ENCODE measurements at regions not wholly inside any gene's neighbourhood (a gene's known extent, or its start where the extent isn't known, plus 50 kb on each side); places are given as distances from the start of the nearest gene placed in this dataset.

GRCh38 chr13:89550938-89551337, 1796.5 kb upstream of the MIR17HG start:
- Mint-ChIP-seq H3K27ac (ENCODE audit: unreplicated experiment) (no peak overlapping the region), H3K27me3 (ENCODE audit: unreplicated experiment) (no peaks in the 10 kb centered on the region), H3K4me3 (ENCODE audit: unreplicated experiment) (no peak overlapping the region), H3K4me1 (ENCODE audit: low read depth, unreplicated experiment) (peaks cover 3% of the 10 kb centered on the region), H3K36me3 (ENCODE audit: unreplicated experiment) (no peaks in the 10 kb centered on the region), H3K9me3 (ENCODE audit: unreplicated experiment) (no peaks in the 10 kb centered on the region)
- no peak for TF ChIP-seq CTCF (IDR thresholded peaks at IDR 0.05; ENCODE audit: partially characterized antibody, unreplicated experiment)
- no peak for DNase-seq

GRCh38 chr13:89554801-89555200, 1792.7 kb upstream of the MIR17HG start:
- Mint-ChIP-seq H3K27me3 (ENCODE audit: unreplicated experiment) (peaks cover 2% of the 10 kb centered on the region), H3K9me3 (ENCODE audit: unreplicated experiment) (no peaks in the 10 kb centered on the region), H3K4me3 (ENCODE audit: unreplicated experiment) (no peak overlapping the region), H3K36me3 (ENCODE audit: unreplicated experiment) (no peaks in the 10 kb centered on the region), H3K27ac (ENCODE audit: unreplicated experiment) (no peak overlapping the region), H3K4me1 (ENCODE audit: low read depth, unreplicated experiment) (no peaks in the 10 kb centered on the region)
- TF ChIP-seq CTCF (IDR thresholded peaks at IDR 0.05; ENCODE audit: partially characterized antibody, unreplicated experiment), result no peak
- no peak for DNase-seq

GRCh38 chr13:89565476-89566100, 1781.9 kb upstream of the MIR17HG start:
- Mint-ChIP-seq H3K4me3 (ENCODE audit: unreplicated experiment) (no peak overlapping the region), H3K27ac (ENCODE audit: unreplicated experiment) (no peak overlapping the region), H3K27me3 (ENCODE audit: unreplicated experiment) (no peaks in the 10 kb centered on the region), H3K4me1 (ENCODE audit: low read depth, unreplicated experiment) (no peaks in the 10 kb centered on the region), H3K9me3 (ENCODE audit: unreplicated experiment) (no peaks in the 10 kb centered on the region), H3K36me3 (ENCODE audit: unreplicated experiment) (no peaks in the 10 kb centered on the region)
- no peak for TF ChIP-seq CTCF (IDR thresholded peaks at IDR 0.05; ENCODE audit: partially characterized antibody, unreplicated experiment)
- no peak for DNase-seq

GRCh38 chr13:89567025-89567424, 1780.5 kb upstream of the MIR17HG start:
- Mint-ChIP-seq H3K9me3 (ENCODE audit: unreplicated experiment) (no peaks in the 10 kb centered on the region), H3K27me3 (ENCODE audit: unreplicated experiment) (no peaks in the 10 kb centered on the region), H3K27ac (ENCODE audit: unreplicated experiment) (no peak overlapping the region), H3K36me3 (ENCODE audit: unreplicated experiment) (no peaks in the 10 kb centered on the region), H3K4me3 (ENCODE audit: unreplicated experiment) (no peak overlapping the region), H3K4me1 (ENCODE audit: low read depth, unreplicated experiment) (no peaks in the 10 kb centered on the region)
- DNase-seq, result no peak
- TF ChIP-seq CTCF (IDR thresholded peaks at IDR 0.05; ENCODE audit: partially characterized antibody, unreplicated experiment), result no peak

GRCh38 chr13:89568276-89568675, 1779.2 kb upstream of the MIR17HG start:
- H3K27ac Mint-ChIP-seq (ENCODE audit: unreplicated experiment), result no peak overlapping the region
- DNase-seq, result no peak

More at GRCh38 chr13:89568276-89568675, 1779.2 kb upstream of the MIR17HG start:
- H3K4me3 Mint-ChIP-seq (ENCODE audit: unreplicated experiment), result no peak overlapping the region
- no peaks in the 10 kb centered on the region for H3K27me3 Mint-ChIP-seq (ENCODE audit: unreplicated experiment)
- H3K4me1 Mint-ChIP-seq (ENCODE audit: low read depth, unreplicated experiment), result no peaks in the 10 kb centered on the region
- H3K36me3 Mint-ChIP-seq (ENCODE audit: unreplicated experiment), result no peaks in the 10 kb centered on the region
- TF ChIP-seq CTCF (IDR thresholded peaks at IDR 0.05; ENCODE audit: partially characterized antibody, unreplicated experiment), result no peak
- H3K9me3 Mint-ChIP-seq (ENCODE audit: unreplicated experiment), result no peaks in the 10 kb centered on the region
